ENCODE measurements at regions not wholly inside any gene's neighbourhood (a gene's known extent, or its start where the extent isn't known, plus 50 kb on each side); places are given as distances from the start of the nearest gene placed in this dataset.

GRCh38 chr10:6637053-6637452 is 57.0 kb upstream of the PRKCQ start:
- Mint-ChIP-seq H3K4me1 (peaks cover 15 to 16% of the 10 kb centered on the region in 2 experiments), H3K27ac (no peak overlapping the region), H3K9me3 (peaks cover 0 to 12% of the 10 kb centered on the region in 2 experiments; a peak in 3 of 5 replicates), H3K4me3 (no peak overlapping the region), H3K27me3 (ENCODE audit: low read depth) (peaks cover 2% of the 10 kb centered on the region), H3K36me3 (ENCODE audit: insufficient read depth in 1 of 3, low read depth in 3 of 3) (peaks cover 0 to 14% (median 0%) of the 10 kb centered on the region in 3 experiments; a peak in 2 of 7 replicates)
- H2BK12ac ChIP-seq (ENCODE audit: insufficient read length, low read depth, low read length): no peak overlapping the region
- no peak overlapping the region for H3K18ac ChIP-seq (ENCODE audit: insufficient read length, low read depth, low read length)
- H3K4me2 ChIP-seq (ENCODE audit: insufficient read depth, insufficient read length, low read length): no peak overlapping the region
- no peak overlapping the region for H2AFZ ChIP-seq (ENCODE audit: low read length)
- H3K79me2 ChIP-seq (ENCODE audit: insufficient read depth, low read length): no peaks in the 10 kb centered on the region
- H3K56ac ChIP-seq (ENCODE audit: insufficient read length, low read depth, low read length): no peak overlapping the region
- no peak overlapping the region for H2BK5ac ChIP-seq (ENCODE audit: insufficient read length, low read length)
- H3K27ac ChIP-seq (ENCODE audit: insufficient read length, low read depth, low read length): no peak overlapping the region
- no peak overlapping the region for H4K5ac ChIP-seq (ENCODE audit: insufficient read length, low read depth, low read length)
- H2BK15ac ChIP-seq (ENCODE audit: low read depth, low read length): no peak overlapping the region
- no peak overlapping the region for H3K9ac ChIP-seq (ENCODE audit: extremely low read depth, insufficient read length, low read length)
- H3K23me2 ChIP-seq (ENCODE audit: insufficient read length, low read depth, low read length, poor library complexity, severe bottlenecking): no peaks in the 10 kb centered on the region
- H2BK120ac ChIP-seq (ENCODE audit: low read depth, low read length, poor library complexity, severe bottlenecking): no peak overlapping the region
- H3K14ac ChIP-seq (ENCODE audit: insufficient read depth, low read length): no peak overlapping the region
- no peak overlapping the region for H2BK20ac ChIP-seq (ENCODE audit: low read depth, low read length, poor library complexity, severe bottlenecking)
- TF ChIP-seq CTCF (conservative IDR thresholded peaks at IDR 0.05): no peak
- no peak overlapping the region for H3T11ph ChIP-seq (ENCODE audit: low read length)
- DNase-seq: no peak
- no peaks in the 10 kb centered on the region for H3K79me1 ChIP-seq (ENCODE audit: insufficient read depth, low read depth, low read length, poor library complexity, severe bottlenecking)
- H4K91ac ChIP-seq (ENCODE audit: insufficient read length, low read depth, low read length): no peak overlapping the region
- H3K4ac ChIP-seq (ENCODE audit: low read depth, low read length): no peak overlapping the region
- H3K4me1 ChIP-seq (ENCODE audit: insufficient read depth, low read length): no peaks in the 10 kb centered on the region
- H4K8ac ChIP-seq (replicated peaks; ENCODE audit: insufficient read length, low read depth, low read length): no peak overlapping the region
- no peaks in the 10 kb centered on the region for H3K27me3 ChIP-seq (ENCODE audit: insufficient read depth, low read length)
- H3K23ac ChIP-seq (ENCODE audit: insufficient read length, low read depth, low read length): no peak overlapping the region
- no peaks in the 10 kb centered on the region for H3K9me3 ChIP-seq (ENCODE audit: control insufficient read depth, low read depth, low read length)
- no peaks in the 10 kb centered on the region for H4K20me1 ChIP-seq (ENCODE audit: control insufficient read depth, insufficient read depth, insufficient read length)
- no CpG with 5 or more reads among the region's 4 CpGs for WGBS (ENCODE audit: extremely low coverage, insufficient read length, low lambda C conversion rate)
- no peak overlapping the region for H2AK5ac ChIP-seq (ENCODE audit: insufficient read length, low read length)

Measured in H9 (cell line).